HG03095 (cell line): ENCODE measurements at regions not wholly inside any gene's neighbourhood (a gene's known extent, or its start where the extent isn't known, plus 50 kb on each side); places are given as distances from the start of the nearest gene placed in this dataset.

Experiments
- ATAC-seq: cut with Tn5 transposase; IDR thresholded peaks from one replicate; pipeline ENCODE4 v1.9.1; 2021; ENCODE audit warnings: moderate library complexity; ENCODE audit not compliant: unreplicated experiment

- no peak for ATAC-seq
Measured at GRCh38 chr22:25390297-25391240, 171.1 kb downstream of the CRYBB2 start.

- no peak for ATAC-seq
Measured at GRCh38 chr22:25392584-25392983, 171.9 kb upstream of the GRK3 start.

GRCh38 chr22:25393121-25393805 is 171.2 kb upstream of the GRK3 start:
- ATAC-seq = no peak

GRCh38 chr22:25395468-25395867 is 169.0 kb upstream of the GRK3 start:
- no peak for ATAC-seq

- ATAC-seq = no peak
Measured at GRCh38 chr22:25395915-25396314, 168.6 kb upstream of the GRK3 start.

GRCh38 chr22:25396615-25397200 is 167.8 kb upstream of the GRK3 start:
- no peak for ATAC-seq

- ATAC-seq = no peak
Measured at GRCh38 chr22:25397616-25398015, 166.9 kb upstream of the GRK3 start.

- peak; percentile 55 for ATAC-seq
Measured at GRCh38 chr22:25398591-25399062, 165.8 kb upstream of the GRK3 start.

- ATAC-seq = no peak
Measured at GRCh38 chr22:25399649-25400151, 164.8 kb upstream of the GRK3 start.

GRCh38 chr22:25402160-25402500 is 162.3 kb upstream of the GRK3 start:
- no peak for ATAC-seq

GRCh38 chr22:25402501-25403283 is 161.8 kb upstream of the GRK3 start:
- ATAC-seq = no peak

- ATAC-seq = no peak
Measured at GRCh38 chr22:25403284-25403810, 161.1 kb upstream of the GRK3 start.

- ATAC-seq = no peak
Measured at GRCh38 chr22:25403811-25404471, 160.5 kb upstream of the GRK3 start.

- no peak for ATAC-seq
Measured at GRCh38 chr22:25404556-25404927, 159.9 kb upstream of the GRK3 start.

- ATAC-seq = peak; percentile 56
Measured at GRCh38 chr22:25404928-25405816, 159.3 kb upstream of the GRK3 start.

- ATAC-seq = no peak
Measured at GRCh38 chr22:25405841-25406509, 158.5 kb upstream of the GRK3 start.

GRCh38 chr22:25406510-25407210 is 157.8 kb upstream of the GRK3 start:
- ATAC-seq = no peak
